ENCODE measurements at regions not wholly inside any gene's neighbourhood (a gene's known extent, or its start where the extent isn't known, plus 50 kb on each side); places are given as distances from the start of the nearest gene placed in this dataset.

DNA sequence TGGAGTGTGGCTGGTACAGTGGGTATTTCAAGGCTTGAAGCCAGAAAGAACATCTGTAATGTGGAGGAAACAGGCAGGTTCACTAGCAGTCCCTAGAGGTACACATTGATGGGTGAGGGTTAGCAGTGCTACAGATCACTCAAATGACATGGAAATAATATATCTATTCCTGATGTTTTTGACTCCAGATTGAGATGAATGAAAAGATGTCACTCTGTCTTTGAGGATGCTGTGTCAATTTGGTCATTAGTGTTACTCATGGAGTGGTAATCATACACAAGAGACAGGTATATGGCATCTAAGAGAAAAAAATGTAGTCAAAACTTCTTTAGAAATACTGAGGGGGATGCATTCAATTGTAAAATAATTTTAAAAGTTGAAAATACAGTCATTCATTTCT, 135.1 kb downstream of the ZIC1 start:
- H3K36me3 Mint-ChIP-seq: peaks cover 0 to 14% of the 10 kb centered on the region in 2 donors
- no peak for DNase-seq (ENCODE audit: low spot score in 2 of 2)
- ATAC-seq: no peak
- peaks cover 22 to 28% of the 10 kb centered on the region in 2 donors for H3K9me3 Mint-ChIP-seq
- no peak overlapping the region for H3K27ac Mint-ChIP-seq

DNA sequence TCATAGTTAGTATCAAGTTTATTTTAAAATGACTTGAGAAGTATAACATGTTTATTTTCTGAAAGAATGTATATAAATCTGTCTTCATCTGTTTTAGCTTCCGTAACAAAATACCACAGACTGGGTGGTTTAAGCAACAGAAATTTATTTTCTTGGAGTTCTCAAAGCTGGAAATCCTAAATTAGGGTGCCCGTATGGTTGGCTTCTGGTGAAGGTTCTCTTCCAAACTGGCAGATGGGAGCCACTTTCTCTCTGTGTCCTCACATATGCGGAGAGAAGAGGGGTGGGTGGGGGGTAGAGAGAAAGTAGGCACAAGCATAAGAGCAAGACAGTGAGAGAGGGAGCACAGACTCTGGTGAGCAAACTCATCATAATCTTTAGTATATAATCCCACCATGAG, 142.3 kb downstream of the ZIC1 start:
- H3K27ac Mint-ChIP-seq: no peak overlapping the region
- H3K9me3 Mint-ChIP-seq: peaks cover 3 to 4% of the 10 kb centered on the region in 2 donors
- ATAC-seq (no peak), DNase-seq (ENCODE audit: low spot score in 2 of 2) (no peak)
- no peaks in the 10 kb centered on the region for H3K36me3 Mint-ChIP-seq

DNA sequence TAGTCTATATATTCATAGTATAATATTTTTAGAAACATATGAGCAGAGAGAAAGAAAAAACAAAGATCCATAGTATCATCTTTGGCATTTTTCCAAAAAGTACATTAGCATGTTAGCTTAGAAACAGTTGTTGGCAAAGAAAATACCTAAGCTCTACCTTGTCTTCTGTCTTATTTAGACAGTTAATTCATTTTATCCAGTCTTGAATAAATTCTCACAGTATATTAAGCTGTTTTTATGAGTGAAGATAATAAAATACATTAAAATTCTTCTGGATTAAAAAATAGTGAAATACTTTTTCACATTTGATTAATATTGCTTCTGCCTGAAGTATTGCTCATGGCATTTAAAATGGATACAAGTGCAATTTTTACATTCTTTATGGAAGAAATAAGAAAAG, 145.2 kb downstream of the ZIC1 start:
- Mint-ChIP-seq H3K27ac (no peak overlapping the region), H3K36me3 (no peaks in the 10 kb centered on the region), H3K9me3 (peaks cover 3 to 6% of the 10 kb centered on the region in 2 donors)
- ATAC-seq: no peak
- no peak for DNase-seq (ENCODE audit: low spot score in 2 of 2)

DNA sequence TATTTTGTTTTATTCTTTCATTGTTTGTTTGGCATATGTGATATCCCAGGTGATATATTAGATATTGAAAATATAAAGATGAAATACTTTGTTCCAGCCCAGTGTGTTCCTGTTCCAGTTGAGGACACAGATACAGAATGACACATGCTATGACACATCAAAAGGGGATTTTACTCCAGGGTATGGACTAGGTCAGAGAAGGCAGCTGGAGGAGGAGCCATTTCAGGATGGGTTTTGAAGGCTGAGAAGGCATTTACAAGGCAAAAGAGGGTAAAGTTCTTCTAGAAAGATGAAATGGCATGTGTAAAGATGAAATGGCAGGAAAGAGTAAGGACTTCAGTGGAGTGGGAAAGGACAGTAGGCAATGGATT, 163.8 kb downstream of the ZIC1 start:
- H3K36me3 Mint-ChIP-seq: peaks cover 0 to 4% of the 10 kb centered on the region in 2 donors
- ATAC-seq (no peak), DNase-seq (ENCODE audit: low spot score in 2 of 2) (no peak)
- H3K9me3 Mint-ChIP-seq: peaks cover 12 to 20% of the 10 kb centered on the region in 2 donors
- no peak overlapping the region for H3K27ac Mint-ChIP-seq

DNA sequence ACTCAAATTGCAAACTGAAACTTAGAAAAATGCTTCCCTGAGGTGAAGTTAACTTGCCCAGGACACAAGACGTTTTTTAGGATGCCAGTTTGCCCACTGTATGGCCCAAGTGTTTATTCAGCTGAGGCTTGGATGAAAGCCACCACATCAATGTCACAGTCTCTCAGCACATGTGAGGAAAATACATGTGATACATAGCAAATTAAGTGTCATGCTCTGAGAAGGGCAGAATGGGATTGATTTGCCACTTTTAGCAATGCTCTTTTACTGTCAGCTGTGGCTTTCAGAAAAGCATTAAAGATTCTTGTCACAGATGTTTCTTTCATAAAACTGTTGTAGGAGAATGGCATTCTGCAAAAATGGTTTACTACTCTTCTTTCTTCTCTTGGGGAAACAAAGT, 165.5 kb downstream of the ZIC1 start:
- DNase-seq (ENCODE audit: low spot score in 2 of 2) (no peak), ATAC-seq (no peak)
- H3K27ac Mint-ChIP-seq: no peak overlapping the region
- peaks cover 0 to 4% of the 10 kb centered on the region in 2 donors for H3K36me3 Mint-ChIP-seq
- peaks cover 18 to 24% of the 10 kb centered on the region in 2 donors for H3K9me3 Mint-ChIP-seq

DNA sequence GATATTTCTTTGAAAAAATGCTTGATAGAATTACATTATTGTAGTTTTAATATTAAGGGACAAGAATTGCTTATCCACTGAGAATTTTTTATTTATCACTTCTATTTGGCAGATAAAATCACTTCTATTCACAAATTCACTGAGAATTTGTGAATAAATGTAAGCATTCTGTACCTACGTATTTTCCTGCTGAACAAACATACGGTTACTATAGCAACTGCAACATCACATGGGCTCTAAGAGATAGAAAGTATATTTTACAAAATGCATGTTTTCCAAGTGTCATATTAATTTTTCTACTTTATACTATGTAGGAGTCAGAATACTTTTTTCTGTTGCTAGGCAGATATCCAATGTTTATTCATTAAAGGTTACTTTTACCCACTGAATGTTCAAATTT, 166.2 kb downstream of the ZIC1 start:
- DNase-seq (ENCODE audit: low spot score in 2 of 2) (no peak), ATAC-seq (no peak)
- Mint-ChIP-seq H3K36me3 (peaks cover 0 to 4% of the 10 kb centered on the region in 2 donors), H3K27ac (no peak overlapping the region), H3K9me3 (peaks cover 18 to 24% of the 10 kb centered on the region in 2 donors)

DNA sequence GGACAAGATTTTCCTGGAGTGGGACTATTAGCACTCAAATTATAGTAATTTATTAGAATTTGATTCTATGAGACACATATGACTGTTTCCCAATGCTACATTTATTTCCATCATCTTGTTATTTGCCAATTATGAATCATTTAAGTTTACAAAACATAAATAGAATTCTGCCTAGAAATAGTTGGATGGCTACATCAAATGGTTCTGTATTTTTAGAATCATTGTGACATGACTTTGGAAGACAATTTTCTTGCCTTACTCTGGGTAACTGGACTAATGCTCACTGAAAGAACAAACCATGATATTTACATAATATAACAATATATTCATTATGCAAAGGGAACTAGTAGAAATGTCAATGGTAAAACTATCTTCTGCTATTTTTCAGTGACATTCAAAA, 173.5 kb downstream of the ZIC1 start:
- Mint-ChIP-seq H3K36me3 (no peaks in the 10 kb centered on the region), H3K9me3 (peaks cover 5 to 7% of the 10 kb centered on the region in 2 donors), H3K27ac (no peak overlapping the region)
- DNase-seq (ENCODE audit: low spot score in 2 of 2) (no peak), ATAC-seq (no peak)

DNA sequence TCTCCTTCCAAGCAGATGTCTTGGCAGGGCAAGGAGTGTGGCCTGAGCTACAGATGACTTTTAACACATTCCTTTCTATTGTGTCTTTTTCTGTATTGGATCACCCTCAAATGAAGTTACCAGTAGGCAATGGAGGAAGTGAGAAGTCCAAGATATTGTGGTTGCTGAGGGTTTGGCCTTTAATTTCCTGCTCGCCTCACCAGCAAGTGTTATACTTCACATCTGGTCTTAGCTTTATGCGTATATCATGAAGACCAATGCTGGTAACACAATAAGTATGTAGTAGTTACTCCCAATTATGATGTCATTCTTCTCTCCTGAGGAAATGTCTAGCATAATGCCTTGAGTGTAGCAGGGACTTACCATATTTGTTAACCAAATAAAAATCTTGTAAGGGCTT, 179.9 kb downstream of the ZIC1 start:
- ATAC-seq (no peak), DNase-seq (ENCODE audit: low spot score in 2 of 2) (no peak)
- no peaks in the 10 kb centered on the region for H3K36me3 Mint-ChIP-seq
- H3K9me3 Mint-ChIP-seq: peaks cover 6 to 8% of the 10 kb centered on the region in 2 donors
- H3K27ac Mint-ChIP-seq: no peak overlapping the region

DNA sequence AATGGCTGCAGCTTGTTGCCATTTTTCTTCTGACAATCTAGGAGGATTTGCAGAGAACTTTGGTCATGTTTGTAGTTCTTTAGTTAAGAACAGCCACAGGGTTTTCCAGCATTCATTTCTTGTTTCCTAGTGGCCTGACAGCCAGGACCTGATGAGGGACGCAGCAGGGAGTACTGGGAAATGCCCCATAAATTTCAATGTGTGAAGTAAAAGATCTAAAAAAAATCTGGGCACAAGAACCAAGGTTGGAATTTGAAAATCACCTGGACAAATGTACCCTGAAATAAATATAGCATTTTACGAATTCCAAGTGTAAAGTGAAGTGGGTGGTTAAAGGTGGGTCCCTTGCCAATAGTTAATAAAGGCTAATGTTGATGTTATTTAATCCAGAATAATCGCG, 195.0 kb downstream of the ZIC1 start:
- H3K27ac Mint-ChIP-seq: no peak overlapping the region
- no peak for ATAC-seq
- no peak for DNase-seq (ENCODE audit: low spot score in 2 of 2)
- H3K9me3 Mint-ChIP-seq: peaks cover 15 to 27% of the 10 kb centered on the region in 2 donors
- H3K36me3 Mint-ChIP-seq: peaks cover 0 to 4% of the 10 kb centered on the region in 2 donors

DNA sequence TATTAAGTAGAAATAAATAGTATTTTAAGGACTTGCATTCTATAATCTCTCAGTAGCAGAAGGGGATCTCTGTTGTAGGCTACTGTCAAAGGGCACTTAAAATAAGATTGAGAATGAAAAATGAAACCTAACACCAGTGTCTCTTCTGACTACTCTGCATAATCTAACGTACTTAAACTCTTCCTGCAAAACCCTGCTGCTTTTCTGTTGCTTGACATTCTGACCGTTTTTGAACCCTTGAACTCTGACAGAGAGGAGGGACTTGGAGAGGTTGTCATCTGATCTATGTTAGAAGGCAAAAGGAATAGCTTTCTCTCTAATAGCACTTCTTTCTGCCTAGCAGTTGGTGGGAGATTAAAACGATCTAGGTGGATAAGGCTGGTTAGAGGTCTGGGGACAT, 204.6 kb downstream of the ZIC1 start:
- no peak for DNase-seq (ENCODE audit: low spot score in 2 of 2)
- no peak for ATAC-seq
- no peak overlapping the region for H3K27ac Mint-ChIP-seq
- peaks cover 0 to 5% of the 10 kb centered on the region in 2 donors for H3K9me3 Mint-ChIP-seq
- H3K36me3 Mint-ChIP-seq: no peaks in the 10 kb centered on the region

DNA sequence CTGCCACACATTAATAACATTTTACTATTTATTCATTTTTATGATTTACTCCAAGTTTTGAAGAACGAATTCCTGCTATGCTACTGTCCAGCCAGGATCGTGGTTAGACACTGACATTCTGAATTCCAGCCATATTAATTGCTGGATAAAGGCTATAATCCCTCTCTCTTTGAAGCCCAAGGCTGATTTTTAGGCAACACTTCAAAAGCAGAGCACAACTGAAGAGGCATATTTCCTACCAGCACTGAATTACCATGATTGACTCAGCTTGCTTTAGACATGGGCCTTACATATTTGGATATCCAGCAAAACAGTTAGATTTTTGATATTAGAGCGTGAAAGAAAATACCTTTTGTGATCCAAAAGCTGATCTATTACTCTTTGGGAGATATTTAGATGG, 205.0 kb downstream of the ZIC1 start:
- no peak for DNase-seq (ENCODE audit: low spot score in 2 of 2)
- peaks cover 0 to 5% of the 10 kb centered on the region in 2 donors for H3K9me3 Mint-ChIP-seq

DNA sequence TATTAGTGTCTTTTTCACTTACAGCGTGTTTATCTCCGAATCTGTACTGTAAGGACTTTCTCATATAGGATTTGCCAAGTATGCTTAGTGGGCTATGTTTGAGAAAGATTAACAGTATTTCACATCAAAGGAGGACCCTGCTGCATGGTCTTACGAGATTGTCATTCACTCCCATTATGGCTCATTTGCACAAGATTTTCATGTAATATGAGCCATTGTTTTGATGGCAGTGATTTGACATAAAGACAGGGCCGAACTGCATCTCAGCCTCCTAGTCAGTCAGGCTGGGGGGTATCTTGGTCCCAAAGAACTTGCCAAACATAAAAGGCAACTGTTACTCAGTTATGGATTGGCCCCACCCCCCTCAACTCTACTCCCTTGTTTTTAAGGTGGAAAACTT, 205.9 kb downstream of the ZIC1 start:
- Mint-ChIP-seq H3K9me3 (peaks cover 0 to 5% of the 10 kb centered on the region in 2 donors), H3K36me3 (no peaks in the 10 kb centered on the region), H3K27ac (no peak overlapping the region)
- DNase-seq (ENCODE audit: low spot score in 2 of 2): no peak
- ATAC-seq: no peak

More for the DNA sequence above, 205.0 kb downstream of the ZIC1 start:
- no peaks in the 10 kb centered on the region for H3K36me3 Mint-ChIP-seq
- H3K27ac Mint-ChIP-seq: no peak overlapping the region
- no peak for ATAC-seq

DNA sequence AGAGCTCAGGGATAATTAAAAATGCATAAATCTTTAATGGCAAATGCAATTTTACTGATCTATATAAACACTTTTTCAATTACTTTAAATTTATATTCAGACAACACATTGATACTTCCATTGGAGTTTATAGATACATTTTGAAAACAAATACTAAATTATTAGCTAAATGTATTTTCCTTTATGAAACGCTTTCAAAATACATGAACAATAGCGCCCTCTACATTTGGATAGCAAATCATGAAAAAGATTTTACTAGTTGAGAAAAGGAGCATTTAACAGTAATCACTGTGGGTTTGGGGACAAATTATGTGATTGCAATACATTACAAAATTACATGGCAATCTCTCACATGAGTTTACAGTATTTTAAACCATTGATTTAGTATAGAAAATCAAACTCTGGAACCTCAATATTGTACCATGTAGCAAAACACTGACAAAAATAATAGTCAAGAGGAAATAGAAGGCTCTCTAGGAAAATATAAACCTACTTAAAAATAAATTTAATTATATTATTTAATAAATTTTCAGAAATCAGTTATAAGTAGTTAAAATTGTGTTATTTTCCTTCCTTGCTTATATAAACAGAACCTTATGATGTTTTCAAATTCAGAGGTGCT, 207.9 kb downstream of the ZIC1 start:
- peaks cover 0 to under 1% of the 10 kb centered on the region in 2 donors for H3K9me3 Mint-ChIP-seq
- H3K36me3 Mint-ChIP-seq: no peaks in the 10 kb centered on the region
- ATAC-seq: no peak
- no peak overlapping the region for H3K27ac Mint-ChIP-seq
- DNase-seq (ENCODE audit: low spot score in 2 of 2): no peak

DNA sequence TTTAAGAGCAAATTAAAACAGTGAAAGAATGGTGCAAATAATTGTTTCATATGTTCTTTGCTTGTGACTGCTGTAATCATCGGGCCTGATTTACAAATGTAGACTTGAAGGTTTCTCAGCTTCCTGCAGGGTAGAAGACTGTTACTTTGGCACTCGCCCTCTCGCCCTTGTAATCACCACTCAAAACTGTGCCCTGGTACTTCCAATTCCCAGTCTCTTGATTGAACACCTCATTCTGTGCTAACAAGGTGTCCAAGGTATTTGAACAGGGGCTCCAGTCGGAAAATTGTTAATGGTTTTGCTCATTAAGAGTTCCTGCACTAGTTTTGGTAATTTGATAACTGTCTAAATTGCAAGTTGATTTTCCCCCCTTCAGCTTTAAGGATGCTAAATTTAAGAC, 209.5 kb downstream of the ZIC1 start:
- Mint-ChIP-seq H3K36me3 (no peaks in the 10 kb centered on the region), H3K9me3 (peaks cover 8 to 10% of the 10 kb centered on the region in 2 donors), H3K27ac (no peak overlapping the region)
- ATAC-seq (no peak), DNase-seq (ENCODE audit: low spot score in 2 of 2) (no peak)

DNA sequence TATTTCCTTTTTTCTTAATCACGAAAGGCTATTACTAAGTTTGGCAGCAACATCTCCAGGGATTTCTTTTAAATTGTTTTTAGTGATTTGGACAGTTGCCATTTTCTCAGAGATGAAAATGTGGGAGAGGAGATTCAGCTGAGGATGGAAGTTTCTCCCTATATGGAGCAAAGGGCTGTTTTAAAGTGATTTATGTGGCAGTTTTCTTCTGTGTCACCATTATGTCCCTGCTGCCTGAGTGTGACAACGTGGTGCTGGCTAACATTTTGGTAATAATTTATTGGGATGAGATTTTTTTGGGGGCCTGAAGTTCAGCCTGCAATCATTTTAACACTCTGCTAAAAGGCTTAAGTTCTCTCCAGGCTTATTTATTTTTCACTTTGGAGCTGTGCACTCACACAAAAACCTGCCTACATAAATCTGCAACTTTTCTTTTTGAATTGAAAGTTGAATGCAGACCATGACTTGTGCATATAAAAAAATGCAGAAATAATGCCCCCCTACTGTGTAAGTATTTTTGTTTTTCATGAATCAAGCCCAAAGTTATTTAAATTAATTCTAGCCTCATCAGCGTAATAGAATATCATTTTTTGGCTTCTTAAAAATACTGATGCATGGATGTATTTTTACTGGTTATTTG, 210.9 kb downstream of the ZIC1 start:
- H3K27ac Mint-ChIP-seq: no peak overlapping the region
- H3K36me3 Mint-ChIP-seq: no peaks in the 10 kb centered on the region

DNA sequence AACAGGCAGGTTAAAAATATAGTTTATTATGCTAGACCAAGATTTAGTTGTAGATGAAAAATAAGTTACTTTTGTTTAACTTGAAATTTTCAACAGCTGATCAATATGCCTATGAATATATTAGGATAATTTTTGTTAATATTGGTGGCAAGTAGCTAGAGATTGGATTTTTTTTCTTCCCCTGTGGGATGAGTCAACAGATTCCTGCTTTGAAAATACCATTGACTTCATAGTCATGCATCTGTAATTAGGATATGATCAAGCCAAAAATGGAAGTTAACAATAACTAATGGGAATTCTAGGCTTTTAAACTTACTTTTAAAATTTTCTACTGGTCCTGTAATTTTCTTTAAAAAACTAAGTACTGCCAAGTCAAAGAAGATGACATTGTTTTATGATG, 211.7 kb downstream of the ZIC1 start:
- DNase-seq (ENCODE audit: low spot score in 2 of 2) (no peak), ATAC-seq (no peak)
- H3K9me3 Mint-ChIP-seq: peaks cover 11 to 13% of the 10 kb centered on the region in 2 donors
- H3K36me3 Mint-ChIP-seq: no peaks in the 10 kb centered on the region
- H3K27ac Mint-ChIP-seq: no peak overlapping the region

More for the DNA sequence above, 210.9 kb downstream of the ZIC1 start:
- DNase-seq (ENCODE audit: low spot score in 2 of 2): no peak
- H3K9me3 Mint-ChIP-seq: peaks cover 11 to 13% of the 10 kb centered on the region in 2 donors
- ATAC-seq: no peak

DNA sequence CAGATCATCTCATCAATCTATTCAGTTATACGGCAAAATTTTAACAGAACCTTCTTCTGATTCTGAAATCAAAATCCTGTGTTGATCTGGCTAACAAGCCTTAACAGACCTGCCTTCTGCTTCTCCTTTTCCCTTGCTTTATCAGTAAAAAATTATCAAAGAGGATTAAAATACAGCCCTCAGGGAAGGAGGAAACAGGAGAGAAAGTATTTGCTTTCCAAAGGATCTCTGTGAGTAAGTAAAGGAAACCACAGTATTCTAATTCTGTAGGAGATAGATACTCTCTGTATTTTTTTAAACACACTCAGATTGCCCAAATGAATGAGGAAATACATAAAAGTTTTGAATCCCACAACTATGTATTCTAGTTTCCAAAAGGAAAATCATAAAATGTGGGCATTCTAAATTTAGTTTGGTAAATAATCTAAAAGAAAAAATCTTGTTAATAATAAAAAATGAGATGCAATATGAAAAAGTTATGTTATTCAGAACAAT, 221.8 kb downstream of the ZIC1 start:
- DNase-seq (ENCODE audit: low spot score in 2 of 2) (no peak), ATAC-seq (no peak)
- Mint-ChIP-seq H3K36me3 (peaks cover 0 to 11% of the 10 kb centered on the region in 2 donors), H3K9me3 (peaks cover 5% of the 10 kb centered on the region in 2 donors), H3K27ac (no peak overlapping the region)

DNA sequence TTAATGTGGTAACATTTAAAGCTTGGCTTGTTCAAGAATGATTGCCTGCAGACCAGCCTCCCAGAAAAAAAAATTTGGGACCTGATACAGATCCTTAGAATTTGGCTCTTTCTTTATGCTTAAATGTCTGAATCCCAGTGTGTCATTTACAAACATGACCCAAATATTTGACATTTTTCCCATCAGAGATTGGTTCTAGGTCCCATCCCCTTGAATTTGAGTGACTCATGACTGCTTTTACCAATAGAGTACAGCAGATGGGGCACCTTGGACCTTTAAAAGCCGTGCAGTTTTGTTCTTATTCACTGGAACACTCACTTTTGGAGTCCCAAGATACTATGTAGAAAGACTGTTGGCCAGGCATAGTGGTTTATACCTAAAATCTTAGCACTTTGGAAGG, 231.6 kb downstream of the ZIC1 start:
- H3K9me3 Mint-ChIP-seq: peaks cover 18% of the 10 kb centered on the region in 2 donors
- no peak overlapping the region for H3K27ac Mint-ChIP-seq
- H3K36me3 Mint-ChIP-seq: peaks cover 0 to 10% of the 10 kb centered on the region in 2 donors
- ATAC-seq (no peak), DNase-seq (ENCODE audit: low spot score in 2 of 2) (no peak)
